ENCODE measurements at regions not wholly inside any gene's neighbourhood (a gene's known extent, or its start where the extent isn't known, plus 50 kb on each side); places are given as distances from the start of the nearest gene placed in this dataset.
A peak's percentile ranks its signal among the peaks of the same experiment; 100 is the strongest.

DNA sequence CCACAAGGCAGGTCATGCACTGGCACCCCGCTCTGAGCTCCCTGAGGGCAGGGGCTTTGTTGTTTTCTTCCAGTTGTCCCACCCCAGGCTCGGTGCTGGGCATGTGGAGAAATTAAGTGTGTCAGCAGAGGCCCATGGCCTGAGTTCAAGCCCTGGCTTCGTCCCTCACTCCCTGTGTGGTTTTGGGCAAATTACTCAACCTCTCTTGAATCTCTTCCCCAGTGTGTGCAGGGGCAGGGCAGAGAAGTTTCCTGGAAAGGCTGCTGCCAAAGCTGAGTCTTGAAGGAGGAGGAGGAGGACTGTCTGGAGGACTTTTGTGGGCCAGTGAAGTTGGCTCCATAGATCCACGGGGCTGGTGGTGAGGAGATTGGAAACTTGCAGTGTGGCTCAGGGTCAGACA, 138.1 kb upstream of the E2F8 start:
- Histone ChIP-seq H3K4me1 (ENCODE audit: insufficient read depth) (no peaks in the 10 kb centered on the region), H3K27ac (ENCODE audit: low read depth) (no peak overlapping the region), H3K36me3 (ENCODE audit: insufficient read depth) (no peaks in the 10 kb centered on the region), H3K4me3 (ENCODE audit: low read depth, low read length) (no peak overlapping the region)
- 82% methylated on average over 4 of the region's 4 CpGs for WGBS
- DNase-seq (ENCODE audit: extremely low spot score), result no peak

DNA sequence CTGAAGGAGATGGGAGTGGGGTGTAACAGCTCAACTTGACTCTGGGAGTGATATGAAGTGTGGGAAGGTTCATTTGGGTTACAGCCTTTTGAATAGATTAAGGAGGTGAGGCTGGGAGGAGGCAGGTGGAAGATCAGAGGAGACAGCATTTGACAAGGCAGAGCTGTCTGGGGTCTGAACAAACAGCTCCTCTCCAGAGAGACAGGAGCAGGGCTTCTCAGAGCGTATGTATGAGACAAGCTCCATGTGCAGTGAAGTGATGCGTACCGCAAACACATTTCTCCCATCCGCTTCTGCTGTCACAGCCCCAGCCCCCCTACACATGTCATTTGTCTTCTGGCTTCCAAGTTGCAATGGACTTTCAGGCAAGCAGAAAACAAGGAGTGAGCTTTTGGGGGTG, 137.1 kb upstream of the E2F8 start:
- Histone ChIP-seq H3K27ac (ENCODE audit: low read depth) (no peak overlapping the region), H3K4me3 (ENCODE audit: low read depth, low read length) (no peak overlapping the region), H3K36me3 (ENCODE audit: insufficient read depth) (no peaks in the 10 kb centered on the region), H3K4me1 (ENCODE audit: insufficient read depth) (no peaks in the 10 kb centered on the region)
- DNase-seq (ENCODE audit: extremely low spot score), result no peak
- WGBS, result 83% methylated on average over 4 of the region's 4 CpGs

DNA sequence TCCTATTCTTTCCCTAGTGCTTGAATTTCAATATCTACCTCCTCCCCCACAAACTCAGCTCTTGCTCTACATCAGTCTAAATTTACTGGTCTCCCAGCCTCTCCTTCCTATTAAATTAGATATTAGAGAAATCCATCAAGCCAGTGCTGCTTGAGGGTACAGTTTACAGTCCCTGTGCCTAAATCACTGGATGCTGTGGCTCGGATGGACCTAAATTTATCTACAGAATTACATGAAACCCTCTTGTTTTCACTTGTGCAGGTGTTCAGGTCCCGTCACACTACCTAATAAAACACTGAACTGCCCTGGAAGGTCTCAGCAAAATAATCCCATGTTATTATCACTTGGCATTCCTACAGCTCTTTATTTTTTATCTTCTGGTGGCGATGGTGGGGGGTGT, 134.7 kb upstream of the E2F8 start:
- WGBS, result 35% methylated on average over 3 of the region's 3 CpGs
- Histone ChIP-seq H3K4me3 (ENCODE audit: low read depth, low read length) (no peak overlapping the region), H3K27ac (ENCODE audit: low read depth) (no peak overlapping the region), H3K36me3 (ENCODE audit: insufficient read depth) (no peaks in the 10 kb centered on the region), H3K4me1 (ENCODE audit: insufficient read depth) (no peaks in the 10 kb centered on the region)
- no peak for DNase-seq (ENCODE audit: extremely low spot score)

DNA sequence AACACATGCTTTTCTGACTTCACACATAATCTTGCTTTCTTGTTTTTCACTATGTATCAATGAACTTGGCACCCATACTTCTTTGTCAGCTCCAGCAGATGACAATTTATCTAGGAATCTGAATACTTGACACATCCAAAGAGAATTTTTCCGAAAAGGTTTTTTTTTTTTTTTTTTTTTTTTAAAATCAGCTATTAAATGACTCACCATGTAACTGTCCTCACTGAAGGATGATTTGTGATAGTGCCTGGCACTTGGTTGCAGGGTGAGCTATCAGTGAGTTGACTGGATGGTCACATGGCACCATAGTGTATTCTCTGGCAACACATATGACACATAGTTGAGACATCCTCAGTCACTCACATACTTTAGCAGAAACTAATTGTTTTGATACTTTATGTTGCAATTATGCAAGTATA, 133.4 kb upstream of the E2F8 start:
- 60% methylated on average over 1 of the region's 1 CpG for WGBS
- no peaks in the 10 kb centered on the region for H3K36me3 ChIP-seq (ENCODE audit: insufficient read depth)
- H3K4me1 ChIP-seq (ENCODE audit: insufficient read depth), result no peaks in the 10 kb centered on the region
- DNase-seq (ENCODE audit: extremely low spot score), result no peak
- no peak overlapping the region for H3K4me3 ChIP-seq (ENCODE audit: low read depth, low read length)
- H3K27ac ChIP-seq (ENCODE audit: low read depth), result no peak overlapping the region

DNA sequence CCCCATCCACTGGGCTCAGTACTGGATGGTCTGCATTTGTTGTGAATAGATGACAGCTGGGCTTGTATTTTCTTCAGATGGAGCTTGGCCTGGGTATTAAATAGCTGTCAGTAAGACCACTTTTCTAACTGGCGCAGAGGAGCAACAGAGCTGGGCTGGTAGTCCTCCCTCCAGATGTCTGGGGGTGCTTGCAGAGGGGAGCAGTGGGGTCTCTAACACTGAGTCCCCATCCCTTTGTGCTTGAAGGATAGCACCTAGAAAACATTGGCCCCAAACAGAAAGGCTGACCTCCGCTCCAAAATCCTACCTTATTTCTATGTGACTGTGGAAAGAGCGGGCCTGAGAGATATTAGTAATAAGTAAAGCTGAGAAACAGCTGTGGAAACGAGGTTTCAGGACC, 131.6 kb upstream of the E2F8 start:
- DNase-seq (ENCODE audit: extremely low spot score), result no peak
- H3K4me3 ChIP-seq (ENCODE audit: low read depth, low read length), result no peak overlapping the region
- H3K27ac ChIP-seq (ENCODE audit: low read depth), result no peak overlapping the region
- no peaks in the 10 kb centered on the region for H3K4me1 ChIP-seq (ENCODE audit: insufficient read depth)
- H3K36me3 ChIP-seq (ENCODE audit: insufficient read depth), result no peaks in the 10 kb centered on the region
- WGBS, result 72% methylated on average over 4 of the region's 4 CpGs

DNA sequence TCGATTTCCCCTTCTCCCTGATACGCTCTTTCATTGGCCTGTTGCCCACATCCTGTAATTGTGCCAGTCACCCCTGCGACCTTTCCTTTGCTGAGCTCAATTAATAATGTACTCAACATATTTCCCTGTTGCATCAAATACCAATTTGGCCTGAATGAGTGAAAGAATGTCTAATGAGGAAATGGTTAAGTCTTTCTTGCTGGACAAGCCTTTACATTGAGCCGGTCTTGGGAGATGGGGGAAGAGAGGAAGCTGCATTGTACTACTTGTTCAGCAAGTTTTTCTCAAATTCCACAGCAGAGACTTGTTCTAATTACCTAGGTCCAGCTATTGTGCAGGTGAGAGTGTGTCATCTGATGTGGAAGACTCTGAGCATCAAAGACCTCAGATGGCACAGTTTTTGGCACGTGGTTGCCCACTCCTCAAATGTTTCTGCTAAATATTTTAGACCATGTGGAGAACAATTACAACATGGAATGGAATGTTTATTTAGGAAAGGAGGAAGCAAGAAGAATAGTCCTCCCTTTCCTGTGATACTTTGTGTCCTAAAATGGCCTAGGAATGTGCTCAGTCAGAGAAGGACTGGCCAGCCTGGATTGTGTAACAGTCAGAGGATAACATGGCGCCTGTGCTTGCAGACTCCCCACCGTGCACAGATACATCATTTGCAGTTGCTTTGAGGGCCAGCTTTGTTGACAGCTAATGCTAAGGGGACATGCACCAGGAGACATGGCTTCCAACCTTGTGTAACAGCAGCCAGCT, 129.5 kb upstream of the E2F8 start:
- DNase-seq (ENCODE audit: extremely low spot score), result peak; percentile 18
- Histone ChIP-seq H3K4me1 (ENCODE audit: insufficient read depth) (no peaks in the 10 kb centered on the region), H3K4me3 (ENCODE audit: low read depth, low read length) (no peak overlapping the region), H3K27ac (ENCODE audit: low read depth) (no peak overlapping the region), H3K36me3 (ENCODE audit: insufficient read depth) (no peaks in the 10 kb centered on the region)
- 54% methylated on average over 7 of the region's 7 CpGs for WGBS

DNA sequence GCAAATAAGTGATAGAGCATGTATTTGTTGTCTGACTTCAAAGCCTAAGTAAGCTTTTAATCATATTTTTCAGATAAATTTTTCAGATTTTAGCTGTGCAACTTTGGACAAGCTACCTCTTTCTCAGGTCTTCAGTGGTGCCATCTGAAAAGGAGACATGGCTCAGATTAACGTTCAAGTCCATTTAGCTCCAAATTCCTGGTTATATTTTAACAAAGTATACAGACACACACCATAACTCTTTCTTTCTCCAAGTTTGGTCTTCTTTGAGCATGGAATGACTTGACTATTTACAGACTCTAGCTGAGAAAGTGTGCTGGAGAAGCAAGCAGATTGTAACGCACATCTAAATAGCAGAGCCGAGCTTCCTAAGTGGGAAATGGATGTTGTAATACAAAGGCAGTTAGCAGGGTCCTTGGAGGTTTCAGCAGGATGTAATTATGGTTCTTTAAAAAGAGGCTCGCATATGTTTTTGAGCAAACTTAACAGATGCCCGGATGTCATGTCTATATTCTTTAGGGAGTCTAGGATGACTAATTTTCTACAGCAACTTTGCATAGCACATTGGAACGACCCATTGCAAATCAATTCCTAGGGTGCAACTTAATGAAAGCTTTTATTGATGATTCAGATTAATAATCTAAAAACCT, 128.1 kb upstream of the E2F8 start:
- WGBS, result 67% methylated on average over 6 of the region's 6 CpGs
- Histone ChIP-seq H3K36me3 (ENCODE audit: insufficient read depth) (no peaks in the 10 kb centered on the region), H3K27ac (ENCODE audit: low read depth) (no peak overlapping the region), H3K4me3 (ENCODE audit: low read depth, low read length) (no peak overlapping the region), H3K4me1 (ENCODE audit: insufficient read depth) (no peaks in the 10 kb centered on the region)
- no peak for DNase-seq (ENCODE audit: extremely low spot score)

DNA sequence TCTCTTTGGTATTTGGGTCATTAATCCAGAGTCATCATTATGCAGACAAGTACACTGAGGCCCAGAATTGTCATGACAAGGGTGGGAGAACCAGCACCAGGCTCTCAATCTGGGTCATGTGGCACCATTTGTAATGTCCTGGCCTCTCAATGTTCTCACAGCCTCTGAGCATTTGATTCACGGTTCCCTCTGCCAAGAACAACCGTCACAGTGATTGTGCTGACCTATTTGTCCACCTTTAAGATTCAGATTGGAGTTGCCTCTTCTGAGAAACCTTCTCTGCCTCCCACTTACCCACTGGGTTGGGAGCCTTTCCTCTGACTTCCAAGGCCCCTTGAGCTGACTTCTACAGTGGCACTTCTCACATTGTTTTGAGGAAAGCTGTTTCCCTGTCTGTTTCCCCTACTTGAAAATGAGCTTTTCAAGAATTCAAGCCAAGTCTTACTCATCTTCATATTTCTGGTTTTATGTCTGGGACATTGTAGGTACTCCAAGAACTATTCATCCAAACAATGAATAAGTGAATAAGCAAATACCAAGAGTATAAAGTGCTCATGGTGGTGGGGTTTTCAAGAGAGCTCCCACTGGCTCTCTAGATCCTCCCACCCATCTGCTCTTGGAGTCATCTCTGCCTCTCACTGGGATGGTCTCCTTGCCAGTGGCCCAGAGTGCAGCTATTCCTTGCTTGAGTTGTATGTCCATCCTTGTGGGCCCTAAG, 126.4 kb upstream of the E2F8 start:
- H3K4me1 ChIP-seq (ENCODE audit: insufficient read depth), result no peaks in the 10 kb centered on the region
- H3K27ac ChIP-seq (ENCODE audit: low read depth), result no peak overlapping the region
- H3K4me3 ChIP-seq (ENCODE audit: low read depth, low read length), result no peak overlapping the region
- no peak for DNase-seq (ENCODE audit: extremely low spot score)
- WGBS, result 82% methylated on average over 2 of the region's 2 CpGs
- no peaks in the 10 kb centered on the region for H3K36me3 ChIP-seq (ENCODE audit: insufficient read depth)

DNA sequence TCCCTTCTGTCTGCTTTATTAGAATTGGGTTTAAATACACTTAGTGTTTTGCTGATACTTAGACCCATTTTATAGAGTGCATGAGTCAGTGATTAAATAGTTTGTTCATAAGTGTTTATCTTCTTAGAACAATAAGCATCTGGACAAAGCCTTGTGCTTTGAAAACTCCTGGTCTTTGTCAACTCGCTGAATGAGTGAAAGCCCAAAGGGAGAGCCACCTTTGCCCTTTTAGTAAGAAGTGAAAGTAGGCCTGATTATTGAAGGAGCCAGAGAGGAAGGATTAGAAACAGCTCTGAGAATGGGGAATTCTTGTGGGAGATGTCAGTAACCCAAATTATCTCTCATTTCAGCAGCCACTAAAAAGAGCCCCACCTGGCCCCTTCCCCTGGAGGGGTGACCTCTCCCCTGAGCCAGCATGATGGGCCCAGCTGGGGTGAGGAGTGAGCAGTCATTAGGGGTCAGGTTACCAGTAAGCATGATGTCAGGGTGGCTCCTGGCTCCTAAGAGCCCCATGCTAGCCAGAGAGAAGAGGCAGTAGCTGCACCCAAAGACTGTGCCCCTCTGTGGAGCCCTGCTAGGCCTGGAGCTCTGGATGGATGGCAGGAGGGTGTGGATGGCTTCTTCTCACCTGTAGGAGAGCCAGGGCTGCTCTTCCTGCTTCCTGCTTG, 125.1 kb upstream of the E2F8 start:
- 49% methylated on average over 1 of the region's 1 CpG for WGBS
- no peak for DNase-seq (ENCODE audit: extremely low spot score)
- no peak overlapping the region for H3K27ac ChIP-seq (ENCODE audit: low read depth)

DNA sequence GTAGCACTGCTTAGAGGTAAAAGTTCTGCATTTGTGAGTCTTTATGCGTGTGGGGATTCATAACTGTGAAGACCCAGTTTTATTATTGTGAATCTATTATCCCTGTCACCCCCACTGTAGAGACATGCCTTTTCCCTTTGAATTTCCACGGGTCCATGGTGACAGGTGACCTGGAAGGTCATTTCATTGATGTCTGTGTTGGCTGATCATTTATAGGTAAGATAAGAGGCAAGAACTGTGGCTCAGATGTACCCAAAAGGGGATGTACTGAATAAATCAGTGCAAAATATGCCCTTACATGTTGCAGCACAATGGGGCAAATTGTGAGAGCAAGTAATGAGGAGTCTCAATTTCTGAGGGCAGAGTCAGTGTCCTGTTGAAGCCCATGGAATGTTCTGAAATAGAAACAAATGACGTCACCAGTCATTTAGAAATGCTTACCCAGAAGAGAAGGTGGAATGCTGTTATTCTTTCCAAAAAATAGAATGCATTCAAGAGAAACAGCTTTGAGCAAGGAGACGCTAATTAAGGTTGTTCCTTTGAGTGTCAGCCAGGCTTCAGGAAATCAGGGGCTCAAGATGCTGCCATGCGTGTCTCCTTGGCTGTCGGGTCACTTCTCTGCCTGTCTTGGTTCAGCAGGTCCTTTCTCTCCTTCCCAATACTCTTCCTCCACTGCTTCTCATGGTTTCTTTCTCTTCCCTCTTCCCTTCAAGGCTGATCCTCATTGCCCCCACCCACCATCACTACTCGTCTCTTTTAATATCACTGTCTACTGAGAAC, 118.7 kb upstream of the E2F8 start:
- Histone ChIP-seq H3K36me3 (ENCODE audit: insufficient read depth) (no peaks in the 10 kb centered on the region), H3K4me3 (ENCODE audit: low read depth, low read length) (no peak overlapping the region), H3K27ac (ENCODE audit: low read depth) (no peak overlapping the region), H3K4me1 (ENCODE audit: insufficient read depth) (no peaks in the 10 kb centered on the region)
- WGBS, result 70% methylated on average over 7 of the region's 7 CpGs
- no peak for DNase-seq (ENCODE audit: extremely low spot score)

More for the DNA sequence above, 125.1 kb upstream of the E2F8 start:
- H3K4me3 ChIP-seq (ENCODE audit: low read depth, low read length), result no peak overlapping the region
- H3K36me3 ChIP-seq (ENCODE audit: insufficient read depth), result no peaks in the 10 kb centered on the region
- H3K4me1 ChIP-seq (ENCODE audit: insufficient read depth), result no peaks in the 10 kb centered on the region

DNA sequence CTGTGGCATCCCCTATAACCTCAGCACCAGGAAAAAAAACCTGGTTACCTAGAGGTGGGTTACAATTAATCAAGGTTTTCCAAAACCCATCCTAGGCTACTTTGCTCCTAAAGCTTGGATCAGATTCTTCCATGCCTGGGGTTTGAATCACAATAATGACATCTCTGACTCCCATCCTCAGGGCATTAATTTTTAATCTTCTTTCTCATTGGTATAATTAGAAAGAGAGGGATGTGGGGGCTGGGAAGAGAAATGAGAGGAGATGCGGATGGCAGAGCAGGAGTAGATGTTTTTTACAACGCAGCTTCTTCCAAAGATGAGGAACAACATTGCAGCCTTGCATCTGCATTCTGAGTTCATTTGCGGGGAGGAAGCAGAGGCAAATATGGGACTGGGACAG, 117.2 kb upstream of the E2F8 start:
- Histone ChIP-seq H3K4me3 (ENCODE audit: low read depth, low read length) (no peak overlapping the region), H3K36me3 (ENCODE audit: insufficient read depth) (no peaks in the 10 kb centered on the region), H3K4me1 (ENCODE audit: insufficient read depth) (no peaks in the 10 kb centered on the region), H3K27ac (ENCODE audit: low read depth) (no peak overlapping the region)
- no peak for DNase-seq (ENCODE audit: extremely low spot score)
- 87% methylated on average over 3 of the region's 3 CpGs for WGBS

- Histone ChIP-seq H3K27ac (ENCODE audit: low read depth) (no peak overlapping the region), H3K4me1 (ENCODE audit: insufficient read depth) (no peaks in the 10 kb centered on the region), H3K4me3 (ENCODE audit: low read depth, low read length) (no peak overlapping the region), H3K36me3 (ENCODE audit: insufficient read depth) (no peaks in the 10 kb centered on the region)
- WGBS, result 73% methylated on average over 1 of the region's 1 CpG
- no peak for DNase-seq (ENCODE audit: extremely low spot score)
Observed at GRCh38 chr11:19355601-19356000, 114.9 kb upstream of the E2F8 start.

DNA sequence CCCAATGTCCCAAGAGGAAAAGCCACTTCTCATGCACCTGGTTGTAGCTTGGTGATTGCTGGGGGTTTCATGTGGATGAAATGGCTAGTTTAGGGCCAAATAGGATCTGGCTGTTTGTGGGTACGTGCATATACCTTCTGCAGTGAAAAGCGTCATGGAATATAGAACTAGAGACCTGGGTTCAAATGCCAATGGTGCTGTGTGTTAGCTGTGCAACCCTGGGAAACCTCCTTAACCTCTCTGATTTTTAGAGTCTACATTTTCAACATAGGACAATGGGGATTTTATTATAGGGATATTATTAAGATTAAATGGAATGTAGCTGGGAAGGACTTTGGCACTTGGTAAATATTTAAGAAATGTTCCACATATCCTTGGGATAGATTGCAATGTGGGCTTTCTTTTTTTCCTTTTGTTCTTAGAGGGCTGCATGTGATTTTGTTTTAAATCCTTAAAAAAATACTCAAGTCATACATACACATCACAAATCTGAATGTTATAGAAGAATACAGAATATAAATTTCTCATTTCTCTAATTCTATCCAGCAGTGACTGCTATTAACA, 112.6 kb upstream of the E2F8 start:
- WGBS, result 89% methylated on average over 2 of the region's 2 CpGs
- Histone ChIP-seq H3K27ac (ENCODE audit: low read depth) (no peak overlapping the region), H3K36me3 (ENCODE audit: insufficient read depth) (no peaks in the 10 kb centered on the region), H3K4me1 (ENCODE audit: insufficient read depth) (no peaks in the 10 kb centered on the region), H3K4me3 (ENCODE audit: low read depth, low read length) (no peak overlapping the region)
- DNase-seq (ENCODE audit: extremely low spot score), result no peak

Measured in urinary bladder (tissue), 3 donors.